MM.1S (cell line): ENCODE measurements at regions not wholly inside any gene's neighbourhood (a gene's known extent, or its start where the extent isn't known, plus 50 kb on each side); places are given as distances from the start of the nearest gene placed in this dataset.

Experiments
- DNase-seq: peaks from one replicate; pipeline ENCODE4 v3.0.0-alpha.2; 2015
- H2AFZ ChIP-seq: fragments of 300-600 bp; sonication (generic); 2 replicates; pipeline ENCODE4 v1.6.0; 2016; ENCODE audit warnings: antibody characterized with exemption, low read length
- H3F3A ChIP-seq: fragments of 300-600 bp; sonication (generic); 2 replicates; pipeline ENCODE4 v1.6.1; 2016; ENCODE audit warnings: mild to moderate bottlenecking, antibody characterized with exemption, low read length, moderate library complexity, mixed read lengths; ENCODE audit not compliant: insufficient read depth
- H3K27ac ChIP-seq: fragments of 300-600 bp; sonication (generic); 2 replicates; pipeline ENCODE4 v1.5.1; 2016; ENCODE audit warnings: mild to moderate bottlenecking, low read length
- H3K27me3 ChIP-seq: fragments of 300-600 bp; sonication (generic); replicated peaks from 2 replicates; pipeline ENCODE4 v1.6.0; 2016; ENCODE audit warnings: low read length; ENCODE audit not compliant: insufficient read depth
- H3K36me3 ChIP-seq: fragments of 300-600 bp; sonication (generic); replicated peaks from 2 replicates; pipeline ENCODE4 v1.6.1; 2016; ENCODE audit warnings: mild to moderate bottlenecking, low read length, mixed read lengths; ENCODE audit not compliant: insufficient read depth
- H3K4me1 ChIP-seq: fragments of 300-600 bp; sonication (generic); 2 replicates; pipeline ENCODE4 v1.6.1; 2016; ENCODE audit warnings: low read length, mixed read lengths
- H3K4me2 ChIP-seq: fragments of 300-600 bp; sonication (generic); 2 replicates; pipeline ENCODE4 v1.6.0; 2016; ENCODE audit warnings: low read depth, low read length
- H3K4me3 ChIP-seq: fragments of 300-600 bp; sonication (generic); 2 replicates; pipeline ENCODE4 v1.5.1; 2016; ENCODE audit warnings: low read length, mixed read lengths
- H3K79me2 ChIP-seq: fragments of 300-600 bp; sonication (generic); 2 replicates; pipeline ENCODE4 v1.6.1; 2016; ENCODE audit warnings: mixed run types, low read length, mixed read lengths
- H3K9ac ChIP-seq: fragments of 300-600 bp; sonication (generic); 2 replicates; pipeline ENCODE4 v1.6.1; 2016; ENCODE audit warnings: low read length, mixed read lengths
- H3K9me2 ChIP-seq: fragments of 300-600 bp; sonication (generic); replicated peaks from 2 replicates; pipeline ENCODE4 v1.6.1; 2016; ENCODE audit warnings: mild to moderate bottlenecking, low read length, mixed read lengths; ENCODE audit not compliant: insufficient read depth
- H3K9me3 ChIP-seq: fragments of 300-600 bp; sonication (generic); replicated peaks from 2 replicates; pipeline ENCODE4 v1.6.1; 2016; ENCODE audit warnings: mild to moderate bottlenecking, low read length, mixed read lengths; ENCODE audit not compliant: insufficient read depth
- H4K20me1 ChIP-seq: fragments of 300-600 bp; sonication (generic); 2 replicates; pipeline ENCODE4 v1.6.1; 2016; ENCODE audit warnings: mild to moderate bottlenecking, low read length, moderate library complexity, mixed read lengths; ENCODE audit not compliant: insufficient read depth
- EZH2 ChIP-seq: fragments of 300-600 bp; sonication (generic); optimal IDR thresholded peaks from 2 replicates; pipeline ENCODE3; 2017; ENCODE audit warnings: low read depth, mild to moderate bottlenecking, antibody characterized with exemption, low read length, mixed read lengths
- EZH2phosphoT487 ChIP-seq: fragments of 300-600 bp; sonication (generic); IDR thresholded peaks from 2 replicates; pipeline ENCODE4 v1.6.1; 2018; ENCODE audit warnings: antibody characterized with exemption, low read length
- TF ChIP-seq, protein P1 (sequence below): fragments of 300-600 bp; sonication (generic); IDR thresholded peaks from 2 replicates; pipeline ENCODE4 v1.5.1; 2016; ENCODE audit warnings: antibody characterized with exemption, low read length, mixed read lengths

DNA sequence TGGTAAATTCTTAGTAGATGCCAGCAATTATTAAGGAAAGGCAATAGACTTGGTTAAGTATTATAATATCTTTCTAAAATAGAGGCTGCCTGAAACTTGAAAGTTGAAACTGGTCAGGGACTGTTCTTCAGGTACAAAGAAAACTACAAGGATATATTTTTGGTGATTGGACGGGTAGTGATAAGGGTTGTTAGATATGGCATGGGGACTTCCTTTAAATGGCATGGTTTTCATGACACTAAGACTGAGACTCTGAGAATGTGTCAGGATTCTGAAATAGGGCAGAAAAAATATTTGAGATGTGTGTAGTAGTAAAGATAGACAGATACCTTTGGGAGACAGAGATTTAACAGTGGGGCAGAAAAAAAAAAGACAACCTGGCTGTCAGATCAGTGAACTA, 108.4 kb upstream of the SLC5A12 start:
- Histone ChIP-seq H3K4me3 (no peak overlapping the region), H3F3A (no peaks in the 10 kb centered on the region), H3K36me3 (no peaks in the 10 kb centered on the region), H3K4me2 (peak overlapping the region; percentile 17), H4K20me1 (no peaks in the 10 kb centered on the region), H3K79me2 (no peaks in the 10 kb centered on the region), H3K4me1 (peaks cover 18% of the 10 kb centered on the region), H3K27me3 (no peaks in the 10 kb centered on the region), H2AFZ (no peak overlapping the region), H3K9me3 (no peaks in the 10 kb centered on the region), H3K9me2 (no peaks in the 10 kb centered on the region), H3K9ac (no peak overlapping the region), H3K27ac (peak overlapping the region; percentile 25; the same call in 1 of the 2 replicates)
- TF ChIP-seq, protein P1, sequence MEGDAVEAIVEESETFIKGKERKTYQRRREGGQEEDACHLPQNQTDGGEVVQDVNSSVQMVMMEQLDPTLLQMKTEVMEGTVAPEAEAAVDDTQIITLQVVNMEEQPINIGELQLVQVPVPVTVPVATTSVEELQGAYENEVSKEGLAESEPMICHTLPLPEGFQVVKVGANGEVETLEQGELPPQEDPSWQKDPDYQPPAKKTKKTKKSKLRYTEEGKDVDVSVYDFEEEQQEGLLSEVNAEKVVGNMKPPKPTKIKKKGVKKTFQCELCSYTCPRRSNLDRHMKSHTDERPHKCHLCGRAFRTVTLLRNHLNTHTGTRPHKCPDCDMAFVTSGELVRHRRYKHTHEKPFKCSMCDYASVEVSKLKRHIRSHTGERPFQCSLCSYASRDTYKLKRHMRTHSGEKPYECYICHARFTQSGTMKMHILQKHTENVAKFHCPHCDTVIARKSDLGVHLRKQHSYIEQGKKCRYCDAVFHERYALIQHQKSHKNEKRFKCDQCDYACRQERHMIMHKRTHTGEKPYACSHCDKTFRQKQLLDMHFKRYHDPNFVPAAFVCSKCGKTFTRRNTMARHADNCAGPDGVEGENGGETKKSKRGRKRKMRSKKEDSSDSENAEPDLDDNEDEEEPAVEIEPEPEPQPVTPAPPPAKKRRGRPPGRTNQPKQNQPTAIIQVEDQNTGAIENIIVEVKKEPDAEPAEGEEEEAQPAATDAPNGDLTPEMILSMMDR: no peak
- TF ChIP-seq EZH2phosphoT487: no peak
- no peak for TF ChIP-seq EZH2
- DNase-seq: peak; percentile 10

DNA sequence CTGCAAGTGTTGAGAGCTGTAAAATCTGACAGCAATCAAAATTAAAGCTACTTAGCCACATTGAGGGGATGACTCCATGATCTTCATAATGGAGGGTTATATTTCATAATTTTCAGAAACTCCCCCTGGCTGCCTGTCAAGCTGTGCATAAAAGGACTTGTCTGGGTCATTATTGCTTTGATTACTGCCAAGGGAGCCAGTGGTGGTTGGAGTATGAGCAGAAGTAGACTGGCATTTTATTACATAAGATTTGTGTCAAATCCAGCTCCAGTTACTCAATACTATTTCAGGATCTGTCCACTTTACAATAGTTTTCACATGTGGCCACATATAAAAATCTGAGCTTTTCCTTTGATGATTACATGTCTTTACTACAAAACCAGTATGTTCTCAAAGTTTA, 108.9 kb upstream of the SLC5A12 start:
- Histone ChIP-seq H3K36me3 (no peaks in the 10 kb centered on the region), H3K9ac (no peak overlapping the region), H2AFZ (no peak overlapping the region), H3K9me2 (no peaks in the 10 kb centered on the region), H4K20me1 (no peaks in the 10 kb centered on the region), H3K79me2 (no peaks in the 10 kb centered on the region), H3K4me2 (peak overlapping the region; percentile 17; the same call in 1 of the 2 replicates), H3K4me1 (peaks cover 18% of the 10 kb centered on the region), H3K27ac (peak overlapping the region; percentile 25; the same call in 1 of the 2 replicates), H3K27me3 (no peaks in the 10 kb centered on the region), H3K4me3 (no peak overlapping the region), H3K9me3 (no peaks in the 10 kb centered on the region), H3F3A (no peaks in the 10 kb centered on the region)
- TF ChIP-seq, protein P1: no peak
- TF ChIP-seq EZH2phosphoT487 (no peak), EZH2 (no peak)
- DNase-seq: no peak

DNA sequence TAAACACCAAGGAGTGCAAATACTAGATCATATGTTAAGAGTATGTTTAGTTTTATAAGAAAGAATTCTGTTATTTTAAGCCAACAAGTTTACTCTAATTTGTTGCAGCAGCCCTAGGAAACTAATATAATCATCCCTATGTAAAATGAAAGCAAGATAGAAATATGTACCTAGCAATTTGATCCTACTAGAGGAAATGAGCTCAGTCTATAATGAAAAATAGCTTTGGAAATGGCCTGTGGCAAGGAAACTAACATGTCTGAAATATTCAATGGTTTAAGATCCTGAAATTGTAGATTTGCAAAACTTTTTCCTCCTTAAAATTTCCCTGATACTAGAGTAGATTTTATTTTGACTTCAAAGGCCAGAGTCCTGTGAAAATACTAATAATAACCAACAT, 112.7 kb upstream of the SLC5A12 start:
- H3K27me3 ChIP-seq: no peaks in the 10 kb centered on the region
- no peak overlapping the region for H3K4me3 ChIP-seq
- no peaks in the 10 kb centered on the region for H3K9me2 ChIP-seq
- no peak overlapping the region for H3K9ac ChIP-seq
- H3F3A ChIP-seq: no peaks in the 10 kb centered on the region
- no peak overlapping the region for H3K4me2 ChIP-seq
- no peak overlapping the region for H2AFZ ChIP-seq
- H3K79me2 ChIP-seq: no peaks in the 10 kb centered on the region
- H3K36me3 ChIP-seq: no peaks in the 10 kb centered on the region
- no peak for TF ChIP-seq EZH2phosphoT487
- no peak for TF ChIP-seq EZH2
- peaks cover 14% of the 10 kb centered on the region for H3K4me1 ChIP-seq
- H3K9me3 ChIP-seq: no peaks in the 10 kb centered on the region
- DNase-seq: no peak
- no peak overlapping the region for H3K27ac ChIP-seq
- H4K20me1 ChIP-seq: no peaks in the 10 kb centered on the region

DNA sequence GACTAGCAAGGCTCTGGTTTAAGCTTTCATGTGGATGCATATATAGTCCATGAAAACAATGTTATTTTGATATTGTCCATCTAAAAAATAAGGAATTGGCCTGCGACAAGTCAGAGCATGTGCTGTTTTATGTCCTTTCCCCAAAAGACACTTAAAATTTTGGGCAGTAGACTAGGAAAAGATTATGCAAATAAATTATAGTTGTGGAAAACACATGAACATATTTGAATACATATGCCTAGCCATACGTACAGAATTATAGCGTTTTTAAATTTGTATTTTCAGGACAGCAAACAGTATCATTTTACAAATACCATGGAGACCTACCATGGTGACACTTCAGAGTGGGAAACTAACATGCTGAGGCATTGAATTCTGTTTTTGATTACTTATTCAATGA, 113.8 kb upstream of the SLC5A12 start:
- H2AFZ ChIP-seq: no peak overlapping the region
- H3K79me2 ChIP-seq: no peaks in the 10 kb centered on the region
- no peaks in the 10 kb centered on the region for H3F3A ChIP-seq
- H3K36me3 ChIP-seq: no peaks in the 10 kb centered on the region
- H3K4me3 ChIP-seq: no peak overlapping the region
- peaks cover 4% of the 10 kb centered on the region for H3K4me1 ChIP-seq
- H3K9ac ChIP-seq: no peak overlapping the region
- no peak overlapping the region for H3K4me2 ChIP-seq
- no peaks in the 10 kb centered on the region for H4K20me1 ChIP-seq
- H3K9me3 ChIP-seq: no peaks in the 10 kb centered on the region
- H3K27me3 ChIP-seq: no peaks in the 10 kb centered on the region
- no peak for DNase-seq
- no peak overlapping the region for H3K27ac ChIP-seq
- H3K9me2 ChIP-seq: no peaks in the 10 kb centered on the region
- TF ChIP-seq EZH2phosphoT487: no peak
- TF ChIP-seq, protein P1: no peak
- TF ChIP-seq EZH2: no peak
